HG02798 (cell line): ENCODE measurements at regions not wholly inside any gene's neighbourhood (a gene's known extent, or its start where the extent isn't known, plus 50 kb on each side); places are given as distances from the start of the nearest gene placed in this dataset.
"Not testable (repeated sequence)": the region's sequence is repeated elsewhere in the genome, so short reads cannot be mapped to it uniquely, and the experiment has no call there.

Experiments
- ATAC-seq: cut with Tn5 transposase; IDR thresholded peaks from one replicate; pipeline ENCODE4 v1.9.1; 2021; ENCODE audit warnings: mild to moderate bottlenecking; ENCODE audit not compliant: unreplicated experiment, poor library complexity

- ATAC-seq = no peak
Observed at GRCh38 chr10:85493703-85494102, 872.9 kb downstream of the GRID1 start.

DNA sequence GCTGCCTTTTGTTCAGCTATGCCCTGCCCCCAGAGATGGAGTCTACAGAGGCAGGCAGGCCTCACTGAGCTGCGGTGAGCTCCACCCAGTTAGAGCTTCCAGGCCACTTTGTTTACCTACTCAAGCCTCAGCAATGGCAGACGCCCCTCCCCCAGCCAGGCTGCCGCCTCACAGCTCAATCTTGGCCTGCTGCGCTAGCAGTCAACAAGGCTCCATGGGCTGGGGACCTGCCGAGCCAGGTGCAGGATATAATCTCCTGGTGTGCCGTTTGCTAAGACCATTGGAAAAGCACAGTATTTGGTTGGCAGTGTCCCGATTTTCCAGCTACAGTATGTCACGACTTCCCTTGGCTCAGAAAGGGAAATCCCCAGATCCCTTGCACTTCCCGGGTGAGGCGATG, 862.0 kb downstream of the GRID1 start:
- not testable (repeated sequence) for ATAC-seq

GRCh38 chr10:85508159-85508558, 858.4 kb downstream of the GRID1 start:
- ATAC-seq = no peak

DNA sequence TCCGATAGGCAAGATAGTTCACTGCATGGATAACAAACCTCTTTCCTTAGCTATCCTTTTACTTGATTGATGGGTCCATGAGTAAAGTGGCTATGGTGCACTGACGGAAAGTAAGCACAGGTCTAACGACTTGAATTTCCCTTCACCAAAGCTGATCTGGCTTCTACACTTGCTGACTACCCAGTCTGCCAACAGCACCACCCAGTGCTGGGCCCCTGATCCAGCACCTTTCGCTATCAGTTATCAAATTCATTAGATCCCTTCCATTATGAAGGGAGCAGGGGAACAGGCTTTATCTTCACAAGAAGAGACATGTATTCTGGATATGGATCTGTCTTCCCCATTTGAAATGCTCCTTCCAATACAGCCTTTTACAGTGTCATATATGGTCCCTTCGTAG, 855.9 kb downstream of the GRID1 start:
- ATAC-seq = no peak

DNA sequence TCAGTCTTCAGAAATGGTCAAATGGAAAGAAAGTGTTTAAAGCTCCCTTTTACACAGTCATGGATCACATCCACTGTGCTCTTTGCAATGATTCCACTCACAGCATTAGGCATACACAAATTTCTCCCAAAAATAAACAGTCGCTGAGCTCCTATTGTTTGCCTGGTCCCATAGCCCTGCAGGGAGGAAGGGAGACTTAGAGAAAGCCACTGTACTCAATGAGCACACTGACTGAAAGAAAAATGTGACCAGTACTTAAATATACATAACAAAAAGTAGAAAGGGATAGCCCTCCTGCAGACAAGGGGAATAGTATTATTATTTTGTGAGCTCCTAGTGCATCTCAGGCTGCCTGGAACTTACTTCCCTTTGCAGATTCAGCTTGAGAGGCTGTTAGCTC, 853.2 kb downstream of the GRID1 start:
- ATAC-seq = no peak

DNA sequence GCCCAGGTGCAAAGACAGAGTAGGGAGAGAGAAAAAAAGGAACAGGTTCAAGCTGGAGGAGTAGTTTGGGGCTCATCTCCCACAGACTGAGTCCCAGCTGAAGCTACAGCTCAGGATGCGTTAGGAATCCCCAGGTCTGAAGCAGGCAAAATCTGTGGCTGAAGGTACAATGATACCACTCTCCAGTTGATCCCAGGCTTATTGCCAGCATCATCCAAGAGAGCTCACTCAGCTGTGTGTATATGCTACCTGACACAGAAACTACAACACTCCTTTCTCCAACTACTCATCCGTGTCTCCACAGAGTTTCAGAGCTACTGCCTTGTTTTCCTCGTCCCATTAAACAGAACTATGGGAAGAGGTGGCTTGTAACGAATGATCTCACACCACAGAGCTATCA, 851.3 kb downstream of the GRID1 start:
- ATAC-seq = no peak

GRCh38 chr10:85524001-85524666, 842.5 kb downstream of the GRID1 start:
- ATAC-seq = no peak

DNA sequence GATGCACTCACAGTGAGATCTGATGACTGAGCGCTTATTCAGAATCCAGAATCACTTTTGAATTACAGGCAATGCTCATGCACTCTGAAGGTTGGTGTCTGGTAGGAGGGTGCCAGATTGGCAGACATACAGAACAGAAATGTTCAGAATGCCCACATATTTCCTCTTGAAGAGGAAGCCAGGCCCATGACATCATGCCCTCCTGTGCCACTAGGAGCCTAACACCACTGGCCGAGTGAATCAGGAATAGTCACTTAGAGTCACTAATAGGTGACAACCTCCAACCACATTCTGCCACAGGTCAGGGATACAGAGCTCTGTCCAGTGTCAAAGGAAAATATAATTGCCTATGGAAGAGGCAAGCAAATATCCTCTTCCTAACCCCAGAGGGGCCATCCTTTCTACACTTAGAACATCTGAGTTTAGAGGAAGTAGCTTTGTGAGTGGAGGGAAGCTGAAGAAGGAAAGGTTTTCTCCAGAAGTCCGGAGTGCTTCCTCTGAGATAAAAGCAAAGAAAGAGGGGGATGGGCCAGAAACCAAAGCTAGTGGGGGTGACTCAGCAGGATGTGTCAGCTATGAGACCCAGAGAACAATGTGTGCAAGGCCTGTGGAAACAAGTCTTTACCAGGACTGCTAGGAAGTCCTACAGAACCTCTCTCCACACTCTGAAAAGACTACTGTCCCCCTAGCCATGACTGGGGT, 838.8 kb downstream of the GRID1 start:
- no peak for ATAC-seq

- ATAC-seq = no peak
Observed at GRCh38 chr10:85528318-85528652, 838.3 kb downstream of the GRID1 start.

- no peak for ATAC-seq
Observed at GRCh38 chr10:85531706-85532105, 834.9 kb downstream of the GRID1 start.

DNA sequence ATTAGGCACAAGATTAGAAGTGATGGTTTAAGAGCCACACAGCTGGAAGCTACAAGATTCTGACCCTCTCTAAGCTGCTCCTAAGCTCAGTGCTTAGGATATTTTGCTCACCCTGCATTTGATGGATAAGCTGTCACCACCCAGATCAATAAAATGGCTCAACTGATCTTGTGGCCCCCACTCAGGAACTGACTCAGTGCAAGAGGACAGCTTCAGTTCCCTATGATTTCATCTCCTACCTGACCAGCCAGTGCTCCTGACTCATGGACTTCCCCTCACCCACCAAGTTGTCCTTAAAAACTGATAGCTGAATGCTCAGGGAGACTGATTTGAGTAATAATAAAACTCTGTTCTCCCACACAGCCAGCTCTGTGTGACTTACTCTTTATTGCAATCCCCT, 833.8 kb downstream of the GRID1 start:
- no peak for ATAC-seq

DNA sequence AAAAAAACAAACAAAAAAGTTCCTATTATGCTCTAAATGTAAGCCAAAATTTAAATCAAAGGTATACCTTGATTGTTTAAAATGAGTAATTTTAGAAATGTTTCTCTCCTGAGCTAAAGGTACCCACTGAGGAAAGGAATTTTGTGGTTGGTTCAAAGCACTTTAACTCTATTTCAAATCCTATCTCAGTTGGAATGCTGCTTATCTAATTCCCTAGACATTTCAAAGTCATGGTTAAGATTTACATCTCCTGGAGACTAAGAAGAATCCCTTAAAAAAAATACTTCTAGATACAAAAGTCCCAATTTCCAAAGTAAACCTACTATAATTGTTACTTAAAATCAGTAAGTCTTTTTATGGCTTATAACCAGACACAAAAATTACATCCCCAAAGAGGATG, 830.7 kb downstream of the GRID1 start:
- ATAC-seq = no peak

DNA sequence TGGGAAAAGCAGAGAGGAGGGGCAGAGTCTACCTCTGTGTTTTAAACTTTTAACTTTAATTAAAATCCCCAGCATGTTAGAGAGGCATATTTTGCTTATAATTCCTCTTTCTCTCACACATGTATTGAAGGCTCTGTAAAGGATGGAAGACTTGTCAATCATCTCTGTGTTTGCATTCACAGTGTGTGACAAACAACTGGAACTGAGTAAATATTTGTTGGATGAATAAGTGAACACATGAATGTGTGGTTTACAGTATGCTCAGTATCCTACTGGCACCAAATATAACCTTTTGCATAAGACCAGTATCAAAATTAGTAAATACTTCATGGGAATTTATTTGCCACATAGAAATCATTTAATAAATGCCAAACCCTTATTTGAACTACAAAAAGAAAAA, 829.0 kb downstream of the GRID1 start:
- no peak for ATAC-seq

DNA sequence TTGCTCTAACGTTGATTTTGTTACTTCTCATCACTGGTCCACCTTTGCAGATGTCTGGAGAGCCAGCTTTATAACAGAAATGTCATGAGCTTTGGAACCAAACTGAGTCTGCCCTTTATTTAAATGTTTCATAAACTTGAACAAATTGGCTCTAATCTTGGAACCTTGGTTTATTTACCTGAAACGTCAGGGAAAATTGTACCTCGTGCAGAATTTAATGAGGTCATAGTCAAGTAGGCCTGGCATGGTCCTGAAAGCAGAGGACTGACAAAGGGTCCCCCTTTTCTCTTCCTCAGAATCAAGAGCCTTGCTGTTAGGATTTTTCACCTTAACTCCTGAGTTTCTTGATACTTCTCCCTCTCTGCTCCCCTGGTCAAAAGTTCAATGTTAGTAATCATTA, 828.0 kb downstream of the GRID1 start:
- no peak for ATAC-seq

- ATAC-seq = no peak
Observed at GRCh38 chr10:85542152-85542551, 824.4 kb downstream of the GRID1 start.

- no peak for ATAC-seq
Observed at GRCh38 chr10:85542936-85543730, 823.5 kb downstream of the GRID1 start.

DNA sequence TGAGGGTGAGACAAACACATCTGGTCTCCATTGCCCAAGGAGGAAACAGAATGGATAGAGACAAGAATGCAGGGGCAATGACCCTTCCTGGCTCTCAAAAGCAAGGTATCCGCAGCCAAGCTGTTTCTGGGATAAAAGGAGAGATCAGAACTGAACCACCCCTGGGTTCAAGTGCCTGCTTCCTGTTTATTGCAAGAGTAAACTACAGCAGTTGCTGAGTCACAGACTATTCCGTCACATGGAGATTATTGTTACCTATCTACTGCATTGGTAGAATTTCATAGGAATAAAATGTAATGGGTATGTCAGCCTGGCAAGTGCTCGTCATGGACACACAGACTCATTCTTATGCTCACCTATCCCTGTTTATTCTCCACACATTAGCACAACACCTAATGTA, 821.6 kb downstream of the GRID1 start:
- no peak for ATAC-seq

DNA sequence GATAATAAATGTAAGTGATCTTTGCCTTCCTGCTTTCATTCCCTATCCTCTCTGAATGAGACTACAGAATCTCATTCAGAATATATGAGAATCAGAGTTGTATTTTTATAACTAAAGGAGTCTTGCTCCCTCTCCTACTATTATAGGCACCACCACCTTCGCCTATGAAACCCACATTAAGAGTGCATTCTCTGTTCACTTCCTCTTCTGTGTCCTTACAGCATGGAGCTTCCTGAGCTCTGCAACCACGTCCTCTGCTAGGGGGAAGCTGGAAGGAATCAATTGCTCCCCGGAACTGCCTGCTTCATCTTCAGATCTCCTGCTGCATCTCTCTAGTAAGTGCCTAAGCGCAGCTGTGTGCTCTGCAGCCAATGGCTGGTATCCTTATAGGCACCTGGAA, 820.7 kb downstream of the GRID1 start:
- ATAC-seq = no peak

- no peak for ATAC-seq
Observed at GRCh38 chr10:85547460-85548023, 819.1 kb downstream of the GRID1 start.

DNA sequence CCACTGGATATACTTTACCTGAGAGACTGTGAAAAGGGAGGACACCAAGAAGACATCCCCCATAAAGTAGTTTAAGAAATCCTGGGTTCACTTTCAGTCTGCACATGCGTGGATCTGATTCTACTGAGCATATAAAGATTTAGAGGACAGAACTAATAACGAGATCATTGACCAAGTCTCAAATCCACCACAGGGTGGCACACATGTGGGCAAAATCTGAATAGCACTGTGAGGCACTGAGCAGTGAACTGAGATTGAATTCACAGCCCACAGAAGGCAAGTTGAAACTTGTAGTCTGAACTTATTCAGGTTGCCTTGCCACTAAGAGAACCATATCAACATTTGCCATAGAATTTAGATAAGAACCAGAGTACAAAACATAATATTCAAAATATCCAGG, 818.6 kb downstream of the GRID1 start:
- peak; percentile 88 for ATAC-seq
